Neural progenitor cell (in vitro differentiated cells): ENCODE measurements at regions not wholly inside any gene's neighbourhood (a gene's known extent, or its start where the extent isn't known, plus 50 kb on each side); places are given as distances from the start of the nearest gene placed in this dataset.

ENCODE experiments used
- CTCF ChIP-seq: fragments of 200-600 bp; sonication (generic); IDR thresholded peaks from 2 replicates; pipeline ENCODE4 v1.5.1; 2017; ENCODE audit warnings: antibody characterized with exemption, mild to moderate bottlenecking
- EZH2phosphoT487 ChIP-seq: fragments of 200-600 bp; sonication (generic); IDR thresholded peaks from 2 replicates; pipeline ENCODE4 v1.6.1; 2017; ENCODE audit warnings: antibody characterized with exemption

DNA sequence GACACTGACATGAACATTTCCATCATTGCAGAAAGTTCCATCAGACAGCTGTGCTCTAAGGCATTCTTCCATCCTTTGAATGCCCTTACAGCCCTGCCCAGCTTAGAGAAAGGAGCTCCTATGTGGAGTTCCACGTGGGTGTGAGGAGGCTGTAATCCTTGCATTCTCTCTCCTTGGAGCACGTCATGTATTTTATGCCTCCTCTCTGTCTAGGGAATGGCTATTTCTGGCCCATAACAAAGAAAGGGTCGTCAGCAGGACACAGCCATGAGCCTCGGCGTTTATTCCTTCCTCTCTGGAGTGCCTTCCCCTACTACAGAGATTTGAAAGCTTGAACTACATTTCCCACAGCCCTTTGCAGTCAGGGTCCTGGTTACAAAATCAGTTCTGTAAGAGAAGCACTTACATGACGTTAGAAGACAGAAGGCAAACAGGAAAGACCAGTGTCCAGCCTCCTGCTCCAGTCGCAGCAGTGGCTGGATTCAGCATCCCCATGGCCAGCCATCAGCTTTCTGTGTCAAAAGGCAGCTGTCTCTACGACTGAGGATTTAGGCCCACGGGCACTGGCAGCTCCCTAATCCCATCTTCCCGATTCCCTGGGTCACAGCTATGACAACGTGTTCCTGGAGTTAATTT is 234.9 kb downstream of the TFCP2L1 start:
- no peak for TF ChIP-seq CTCF
- TF ChIP-seq EZH2phosphoT487 = no peak
